K562 (cell line): ENCODE measurements at regions not wholly inside any gene's neighbourhood (a gene's known extent, or its start where the extent isn't known, plus 50 kb on each side); places are given as distances from the start of the nearest gene placed in this dataset.

ENCODE experiments used
- ATAC-seq: fragments of 200-7000 bp; cut with Tn5 transposase; 3 replicates; pipeline ENCODE4 v1.9.1; 2020; ENCODE audit warnings: moderate library complexity
- BruUV-seq: library from RNA; stranded (reverse); fragments of 400-500 nt; replicated peaks from 2 replicates; lab custom pipeline; 2021; lab: Mats Ljungman, UMichigan
- CTCF ChIA-PET: fragments of 300-600 bp; formaldehyde crosslinking; extraction: SDS; loops from one replicate; lab custom pipeline; 2021; ENCODE audit warnings: low intra/inter-chr PET ratio; lab: Yijun Ruan, JAX
- POLR2A ChIA-PET: fragments of 300-600, 350-650 bp; sonication (Branson Sonifier 250); formaldehyde crosslinking; extraction: SDS; loops from one replicate; lab custom pipeline; 2021; ENCODE audit warnings: antibody characterized with exemption, inconsistent platforms; lab: Yijun Ruan, JAX
- DNase-seq, 4 experiments: peaks; one replicate each; pipeline versions ENCODE4 v3.0.0 to v3.0.0-alpha.2; 2011 to 2018; ENCODE audit warnings: low spot score in 3 of 4, mixed read lengths in 3 of 4; ENCODE audit errors: extremely low read depth in 1 of 4
- FAIRE-seq: peaks from 2 replicates; lab custom pipeline; 2011; peaks lifted over from hg19 to GRCh38; lab: Jason Lieb, UNC
- H2AFZ ChIP-seq: 2 replicates; pipeline ENCODE4 v1.6.0; 2011; ENCODE audit warnings: low read depth, low read length, control low read depth, inconsistent platforms
- H3K27ac ChIP-seq: fragments of 200-600 bp; 3 replicates; pipeline ENCODE4 v1.8.0; 2011; ENCODE audit warnings: low read depth, mild to moderate bottlenecking, control low read depth, inconsistent platforms, low read length, moderate library complexity, mixed read lengths; ENCODE audit errors: extremely low read depth
- H3K27me3 ChIP-seq, 2 experiments: fragments of 300-600 bp in 1 of 2; 2 replicates in 1 of 2; 3 replicates in 1 of 2; pipeline versions ENCODE4 v1.6.0 to v1.8.0; 2011; ENCODE audit warnings: inconsistent platforms in 2 of 2, low read length in 2 of 2, mild to moderate bottlenecking in 1 of 2, mixed read lengths in 1 of 2, moderate library complexity in 1 of 2; ENCODE audit not compliant: control insufficient read depth in 2 of 2, insufficient read depth in 2 of 2
- H3K36me3 ChIP-seq: fragments of 300-600 bp; 3 replicates; pipeline ENCODE4 v1.8.0; 2011; ENCODE audit warnings: mild to moderate bottlenecking, low read length, inconsistent platforms; ENCODE audit not compliant: control insufficient read depth, insufficient read depth
- H3K4me1 ChIP-seq, 2 experiments: fragments of 200-600 bp in 1 of 2; replicated peaks in 1 of 2; 2 replicates in 1 of 2; 3 replicates in 1 of 2; pipeline versions ENCODE4 v1.5.1 to v1.8.0; 2011; ENCODE audit warnings: inconsistent platforms in 2 of 2, low read length in 2 of 2, mild to moderate bottlenecking in 1 of 2, mixed read lengths in 1 of 2, moderate library complexity in 1 of 2; ENCODE audit not compliant: control insufficient read depth in 2 of 2, insufficient read depth in 2 of 2
- H3K4me2 ChIP-seq: 2 replicates; pipeline ENCODE4 v1.6.1; 2011; ENCODE audit warnings: low read length, control low read depth, inconsistent platforms, mixed read lengths; ENCODE audit not compliant: insufficient read depth
- H3K4me3 ChIP-seq: fragments of 200-600 bp; sonication (generic), shearing (Covaris generic); 2 replicates; pipeline ENCODE4 v1.5.1; 2016; ENCODE audit warnings: control low read depth, inconsistent platforms
- H3K79me2 ChIP-seq: fragments of 200-600 bp; 3 replicates; pipeline ENCODE4 v1.8.0; 2011; ENCODE audit warnings: low read length, inconsistent platforms; ENCODE audit not compliant: control insufficient read depth, insufficient read depth
- H3K9ac ChIP-seq, 2 experiments: 2 replicates each; pipeline versions ENCODE4 v1.6.0 to v1.6.1; 2011; ENCODE audit warnings: low read depth in 2 of 2, low read length in 2 of 2, control low read depth in 1 of 2, inconsistent platforms in 1 of 2, mild to moderate bottlenecking in 1 of 2, mixed read lengths in 1 of 2; ENCODE audit not compliant: insufficient read depth in 1 of 2
- H3K9me1 ChIP-seq: one replicate; pipeline ENCODE4 v1.6.0; 2011; ENCODE audit warnings: inconsistent platforms, mild to moderate bottlenecking, low read length, moderate library complexity; ENCODE audit not compliant: control insufficient read depth, insufficient read depth
- H3K9me3 ChIP-seq: replicated peaks from 2 replicates; pipeline ENCODE4 v1.5.1; 2011; ENCODE audit warnings: low read depth, low read length, inconsistent platforms; ENCODE audit not compliant: control insufficient read depth, insufficient read depth
- H4K20me1 ChIP-seq: replicated peaks from 2 replicates; pipeline ENCODE4 v1.6.1; 2011; ENCODE audit warnings: low read length, inconsistent platforms, mixed read lengths; ENCODE audit not compliant: control insufficient read depth, insufficient read depth
- BCOR ChIP-seq: fragments of 450-650 bp; IDR thresholded peaks from 2 replicates; pipeline ENCODE4 v1.6.1; 2016
- CBFB ChIP-seq: sonication (generic); formaldehyde crosslinking; IDR thresholded peaks from 2 replicates; pipeline ENCODE4 v1.4.0; 2020; ENCODE audit warnings: mild to moderate bottlenecking, missing genetic modification reagents
- CBX2 ChIP-seq: fragments of 200-600 bp; sonication (generic); IDR thresholded peaks from one replicate; pipeline ENCODE4 v1.6.1; 2012; ENCODE audit warnings: mild to moderate bottlenecking, low read length, inconsistent platforms; ENCODE audit not compliant: insufficient read depth, poor library complexity, severe bottlenecking
- MEF2D ChIP-seq: conservative IDR thresholded peaks from 2 replicates; pipeline ENCODE4 v1.6.1; 2016; ENCODE audit warnings: low read depth, missing genetic modification characterization, missing compliant biosample characterization
- PTTG1 ChIP-seq: fragments of 450-650 bp; IDR thresholded peaks from 2 replicates; pipeline ENCODE4 v1.6.1; 2016; ENCODE audit warnings: low read depth, mild to moderate bottlenecking, missing genetic modification characterization, missing compliant biosample characterization
- RBM34 ChIP-seq: fragments of 200-400 bp; formaldehyde crosslinking; IDR thresholded peaks from 2 replicates; pipeline ENCODE4 v1.6.1; 2018; ENCODE audit warnings: low read length, borderline replicate concordance; ENCODE audit not compliant: insufficient read depth
- RFX7 ChIP-seq: fragments of 250-450 bp; sonication (Bioruptor Pico); IDR thresholded peaks from 2 replicates; pipeline ENCODE4 v1.5.1; 2021; ENCODE audit warnings: mild to moderate bottlenecking
- ZBTB8A ChIP-seq: fragments of 450-650 bp; IDR thresholded peaks from 2 replicates; pipeline ENCODE4 v1.6.1; 2018; ENCODE audit warnings: mild to moderate bottlenecking, moderate library complexity; ENCODE audit not compliant: partially characterized antibody
- ZNF318 ChIP-seq, 2 experiments: fragments of 450-650 bp; IDR thresholded peaks; 2 replicates each; pipeline ENCODE4 v1.6.1; 2016; ENCODE audit warnings: mild to moderate bottlenecking in 2 of 2, borderline replicate concordance in 1 of 2, low read depth in 1 of 2, moderate library complexity in 1 of 2
- ZNF717 ChIP-seq: fragments of 250-450 bp; sonication (Bioruptor Pico); IDR thresholded peaks from 2 replicates; pipeline ENCODE4 v1.5.0; 2021
- ZNF740 ChIP-seq, 3 experiments: fragments of 200-800 bp in 1 of 3; sonication (Bioruptor generic) in 1 of 3; sonication (generic) in 1 of 3; formaldehyde crosslinking in 1 of 3; IDR thresholded peaks; 2 replicates each; pipeline versions ENCODE4 v1.6.1 to v1.8.0; 2016 to 2022; ENCODE audit warnings: mild to moderate bottlenecking in 2 of 3, missing compliant biosample characterization in 2 of 3, missing genetic modification characterization in 2 of 3, missing genetic modification reagents in 1 of 3
- in situ Hi-C: fragments of 300-500 bp; cut with MboI; formaldehyde crosslinking; loops from 4 replicates; pipeline ENCODE4 v1.15.0; 2018; ENCODE audit warnings: inconsistent platforms, mixed read lengths
- intact Hi-C: fragments of 100-400 bp; cut with micrococcal nuclease; formaldehyde crosslinking; loops from 2 replicates; pipeline ENCODE4 v1.14.2; 2022
- TF ChIP-seq, protein P1 (sequence below), 2 experiments: fragments of 450-650 bp; conservative IDR thresholded peaks; 2 replicates each; pipeline ENCODE4 v1.6.1; 2017; ENCODE audit warnings: mild to moderate bottlenecking in 2 of 2, moderate library complexity in 2 of 2

GRCh38 chr4:122524176-122524575, 67.7 kb upstream of the IL2 start:
- no peaks in the 10 kb centered on the region for H4K20me1 ChIP-seq
- ChIA-PET POLR2A (no interaction called here), CTCF (no interaction called here)
- no TSS peak for BruUV-seq
- intact Hi-C loops, result no loop called here
- H3K4me1 ChIP-seq, result no peaks in the 10 kb centered on the region
- H2AFZ ChIP-seq, result no peak overlapping the region
- no peaks in the 10 kb centered on the region for H3K36me3 ChIP-seq
- DNase-seq, result no peak
- no peaks in the 10 kb centered on the region; the same call in 1 of the 2 replicates for H3K9me3 ChIP-seq
- no peak overlapping the region for H3K9ac ChIP-seq
- no peaks in the 10 kb centered on the region for H3K79me2 ChIP-seq
- H3K4me2 ChIP-seq, result no peak overlapping the region
- no peak for FAIRE-seq
- no peaks in the 10 kb centered on the region for H3K27me3 ChIP-seq
- ATAC-seq, result no peak
- no peaks in the 10 kb centered on the region for H3K9me1 ChIP-seq
- no peak overlapping the region for H3K27ac ChIP-seq
- in situ Hi-C loops, result no loop called here
- H3K4me3 ChIP-seq, result no peak overlapping the region
- TF ChIP-seq RBM34 (no peak), ZNF740 (CRISPR knock-in tag; IDR thresholded peaks at IDR 0.05) (no peak), ZNF740 (tag; IDR thresholded peaks at IDR 0.05) (no peak), PTTG1 (tag) (no peak), ZBTB8A (no peak), RFX7 (CRISPR knock-in tag) (no peak), ZNF318 (IDR thresholded peaks at IDR 0.05; ENCODE audit: borderline replicate concordance in 1 of 2, low read depth in 1 of 2) (no peak), BCOR (no peak), CBFB (CRISPR knock-in tag) (no peak), MEF2D (tag) (no peak), CBX2 (no peak), ZNF717 (CRISPR knock-in tag) (no peak)
- TF ChIP-seq, protein P1, sequence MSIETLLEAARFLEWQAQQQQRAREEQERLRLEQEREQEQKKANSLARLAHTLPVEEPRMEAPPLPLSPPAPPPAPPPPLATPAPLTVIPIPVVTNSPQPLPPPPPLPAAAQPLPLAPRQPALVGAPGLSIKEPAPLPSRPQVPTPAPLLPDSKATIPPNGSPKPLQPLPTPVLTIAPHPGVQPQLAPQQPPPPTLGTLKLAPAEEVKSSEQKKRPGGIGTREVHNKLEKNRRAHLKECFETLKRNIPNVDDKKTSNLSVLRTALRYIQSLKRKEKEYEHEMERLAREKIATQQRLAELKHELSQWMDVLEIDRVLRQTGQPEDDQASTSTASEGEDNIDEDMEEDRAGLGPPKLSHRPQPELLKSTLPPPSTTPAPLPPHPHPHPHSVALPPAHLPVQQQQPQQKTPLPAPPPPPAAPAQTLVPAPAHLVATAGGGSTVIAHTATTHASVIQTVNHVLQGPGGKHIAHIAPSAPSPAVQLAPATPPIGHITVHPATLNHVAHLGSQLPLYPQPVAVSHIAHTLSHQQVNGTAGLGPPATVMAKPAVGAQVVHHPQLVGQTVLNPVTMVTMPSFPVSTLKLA (conservative IDR thresholded peaks at IDR 0.05), result no peak
